GM12865 (cell line): ENCODE measurements at regions not wholly inside any gene's neighbourhood (a gene's known extent, or its start where the extent isn't known, plus 50 kb on each side); places are given as distances from the start of the nearest gene placed in this dataset.

ENCODE experiments used
- DNase-seq: peaks from one replicate; pipeline ENCODE4 v3.0.0; 2010; ENCODE audit warnings: low read depth
- H3K4me3 ChIP-seq: 2 replicates; pipeline ENCODE4 v1.5.1; 2011; ENCODE audit warnings: mild to moderate bottlenecking, low read depth, low read length, control low read depth
- CTCF ChIP-seq: IDR thresholded peaks from 2 replicates; pipeline ENCODE4 v1.5.1; 2011; ENCODE audit warnings: low read length, control low read depth, low read depth, inconsistent platforms; ENCODE audit not compliant: insufficient read depth; ENCODE audit errors: missing control alignments

- no peak for DNase-seq
- H3K4me3 ChIP-seq = no peak overlapping the region
- TF ChIP-seq CTCF = no peak
Measured at GRCh38 chr1:68930101-68930500, 433.2 kb upstream of the DEPDC1 start.

GRCh38 chr1:68936530-68936929 lies 439.6 kb upstream of the DEPDC1 start:
- no peak for TF ChIP-seq CTCF
- no peak overlapping the region for H3K4me3 ChIP-seq
- DNase-seq = no peak

GRCh38 chr1:68938051-68938666 lies 441.3 kb upstream of the DEPDC1 start:
- TF ChIP-seq CTCF = no peak
- no peak overlapping the region for H3K4me3 ChIP-seq
- DNase-seq = no peak

GRCh38 chr1:68950036-68950435 lies 453.2 kb upstream of the DEPDC1 start:
- H3K4me3 ChIP-seq = no peak overlapping the region
- no peak for DNase-seq
- TF ChIP-seq CTCF = no peak

GRCh38 chr1:68953311-68953710 lies 456.4 kb upstream of the DEPDC1 start:
- TF ChIP-seq CTCF = no peak
- no peak for DNase-seq
- H3K4me3 ChIP-seq = no peak overlapping the region

- no peak for TF ChIP-seq CTCF
- DNase-seq = no peak
- no peak overlapping the region for H3K4me3 ChIP-seq
Measured at GRCh38 chr1:68954841-68955240, 458.0 kb upstream of the DEPDC1 start.

- DNase-seq = no peak
- H3K4me3 ChIP-seq = no peak overlapping the region
- TF ChIP-seq CTCF = no peak
Measured at GRCh38 chr1:68955424-68955823, 458.5 kb upstream of the DEPDC1 start.
